A549 (cell line): ENCODE measurements at regions not wholly inside any gene's neighbourhood (a gene's known extent, or its start where the extent isn't known, plus 50 kb on each side); places are given as distances from the start of the nearest gene placed in this dataset.

Experiments used
- CHD4 ChIP-seq: fragments of 200-600 bp; sonication (generic); IDR thresholded peaks from 2 replicates; pipeline ENCODE4 v1.6.1; 2016; ENCODE audit warnings: antibody characterized with exemption, mild to moderate bottlenecking, borderline replicate concordance
- CTCF ChIP-seq: fragments of >200 bp; sonication (Bioruptor Twin); formaldehyde crosslinking; IDR thresholded peaks from 3 replicates; pipeline ENCODE4 v1.5.1; 2016
- EP300 ChIP-seq, 2 experiments: fragments of >200 bp; sonication (Bioruptor Twin); formaldehyde crosslinking; IDR thresholded peaks; 2 replicates in 1 of 2; 3 replicates in 1 of 2; pipeline ENCODE4 v1.6.1; 2016 to 2017
- POLR2A ChIP-seq: IDR thresholded peaks from 2 replicates; pipeline ENCODE4 v1.6.1; 2012; ENCODE audit warnings: mild to moderate bottlenecking, low read length
- RAD21 ChIP-seq, 2 experiments: fragments of >200 bp in 1 of 2; sonication (Bioruptor Twin) in 1 of 2; formaldehyde crosslinking in 1 of 2; IDR thresholded peaks in 1 of 2; conservative IDR thresholded peaks in 1 of 2; 2 replicates in 1 of 2; 3 replicates in 1 of 2; pipeline ENCODE4 v1.6.1; 2012 to 2018; ENCODE audit warnings: inconsistent platforms in 1 of 2

DNA sequence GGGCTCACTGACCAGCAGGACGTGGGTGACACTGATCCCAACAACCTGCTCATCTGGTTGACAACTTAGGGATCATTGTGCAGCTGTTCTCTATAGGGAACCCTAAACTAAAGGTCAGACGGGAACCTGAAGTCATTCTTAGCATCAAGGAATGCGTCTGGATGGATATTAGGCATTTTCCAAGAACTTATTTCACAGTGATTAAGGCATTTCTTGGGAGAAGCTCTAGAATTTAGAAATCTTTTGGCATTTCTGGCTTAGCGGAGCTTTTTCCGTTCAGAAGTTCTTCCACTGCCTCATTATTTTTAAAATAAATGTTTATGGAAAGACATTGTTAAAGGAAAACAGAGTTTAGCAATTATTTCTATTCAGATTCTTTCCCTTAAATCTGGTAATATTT lies 303.3 kb upstream of the IGFBP3 start:
- TF ChIP-seq CHD4 (no peak), CTCF (no peak), POLR2A (no peak), EP300 (IDR thresholded peaks at IDR 0.05) (no peak), RAD21 (conservative IDR thresholded peaks at IDR 0.05 in 1 of 2, IDR thresholded peaks at IDR 0.05 in 1 of 2) (no peak)
